Kidney capillary endothelial cell (primary cell): ENCODE measurements at regions not wholly inside any gene's neighbourhood (a gene's known extent, or its start where the extent isn't known, plus 50 kb on each side); places are given as distances from the start of the nearest gene placed in this dataset.
"Not testable (repeated sequence)": the region's sequence is repeated elsewhere in the genome, so short reads cannot be mapped to it uniquely, and the experiment has no call there.

Source experiments
- DNase-seq: peaks from one replicate; pipeline ENCODE4 v3.0.0-alpha.2; 2018; ENCODE audit warnings: low spot score

- no peak for DNase-seq
Measured at GRCh38 chr4:133593764-133594163, 444.7 kb downstream of the PCDH10 start.

GRCh38 chr4:133592591-133592990, 443.5 kb downstream of the PCDH10 start:
- no peak for DNase-seq

- no peak for DNase-seq
Measured at GRCh38 chr4:133592106-133592505, 443.0 kb downstream of the PCDH10 start.

- DNase-seq = no peak
Measured at GRCh38 chr4:133588306-133588705, 439.2 kb downstream of the PCDH10 start.

- DNase-seq = no peak
Measured at GRCh38 chr4:133585323-133585722, 436.2 kb downstream of the PCDH10 start.

GRCh38 chr4:133584714-133585113, 435.6 kb downstream of the PCDH10 start:
- no peak for DNase-seq

GRCh38 chr4:133581996-133582619, 433.0 kb downstream of the PCDH10 start:
- no peak for DNase-seq

- no peak for DNase-seq
Measured at GRCh38 chr4:133574248-133574647, 425.2 kb downstream of the PCDH10 start.

- DNase-seq = peak; percentile 14
Measured at GRCh38 chr4:133565379-133565778, 416.3 kb downstream of the PCDH10 start.

- DNase-seq = no peak
Measured at GRCh38 chr4:133559987-133560386, 410.9 kb downstream of the PCDH10 start.

GRCh38 chr4:133555671-133556070, 406.6 kb downstream of the PCDH10 start:
- DNase-seq = no peak

GRCh38 chr4:133550436-133550835, 401.3 kb downstream of the PCDH10 start:
- no peak for DNase-seq

- DNase-seq = no peak
Measured at GRCh38 chr4:133544097-133544496, 395.0 kb downstream of the PCDH10 start.

- DNase-seq = no peak
Measured at GRCh38 chr4:133537780-133538281, 388.7 kb downstream of the PCDH10 start.

GRCh38 chr4:133534224-133534623, 385.1 kb downstream of the PCDH10 start:
- not testable (repeated sequence) for DNase-seq

- DNase-seq = no peak
Measured at GRCh38 chr4:133524369-133524768, 375.3 kb downstream of the PCDH10 start.

GRCh38 chr4:133513901-133514300, 364.8 kb downstream of the PCDH10 start:
- no peak for DNase-seq

- DNase-seq = peak; percentile 33
Measured at GRCh38 chr4:133498149-133498548, 349.1 kb downstream of the PCDH10 start.

- DNase-seq = no peak
Measured at GRCh38 chr4:133493776-133494175, 344.7 kb downstream of the PCDH10 start.

GRCh38 chr4:133493241-133493640, 344.1 kb downstream of the PCDH10 start:
- DNase-seq = no peak

GRCh38 chr4:133484287-133484686, 335.2 kb downstream of the PCDH10 start:
- DNase-seq = no peak

- DNase-seq = peak; percentile 4
Measured at GRCh38 chr4:133483600-133484246, 334.6 kb downstream of the PCDH10 start.

GRCh38 chr4:133476063-133476462, 327.0 kb downstream of the PCDH10 start:
- no peak for DNase-seq

- DNase-seq = no peak
Measured at GRCh38 chr4:133474501-133474900, 325.4 kb downstream of the PCDH10 start.
